Body of pancreas (tissue), 4 donors: ENCODE measurements at regions not wholly inside any gene's neighbourhood (a gene's known extent, or its start where the extent isn't known, plus 50 kb on each side); places are given as distances from the start of the nearest gene placed in this dataset.

Source experiments
- POLR2A ChIP-seq, 3 donors: fragments of 450-650 bp; IDR thresholded peaks; one replicate each; pipeline ENCODE4 v1.6.1; 2016; ENCODE audit warnings: antibody characterized with exemption in 3 of 3, mild to moderate bottlenecking in 2 of 3
- TF ChIP-seq, protein P1 (sequence below), 7 experiments: fragments of 450-650 bp in 4 of 7; fragments of 200-600 bp in 3 of 7; sonication (generic) in 3 of 7; IDR thresholded peaks; one replicate each; pipeline ENCODE4 v1.5.1; 2016 to 2019; ENCODE audit warnings: antibody characterized with exemption in 7 of 7

DNA sequence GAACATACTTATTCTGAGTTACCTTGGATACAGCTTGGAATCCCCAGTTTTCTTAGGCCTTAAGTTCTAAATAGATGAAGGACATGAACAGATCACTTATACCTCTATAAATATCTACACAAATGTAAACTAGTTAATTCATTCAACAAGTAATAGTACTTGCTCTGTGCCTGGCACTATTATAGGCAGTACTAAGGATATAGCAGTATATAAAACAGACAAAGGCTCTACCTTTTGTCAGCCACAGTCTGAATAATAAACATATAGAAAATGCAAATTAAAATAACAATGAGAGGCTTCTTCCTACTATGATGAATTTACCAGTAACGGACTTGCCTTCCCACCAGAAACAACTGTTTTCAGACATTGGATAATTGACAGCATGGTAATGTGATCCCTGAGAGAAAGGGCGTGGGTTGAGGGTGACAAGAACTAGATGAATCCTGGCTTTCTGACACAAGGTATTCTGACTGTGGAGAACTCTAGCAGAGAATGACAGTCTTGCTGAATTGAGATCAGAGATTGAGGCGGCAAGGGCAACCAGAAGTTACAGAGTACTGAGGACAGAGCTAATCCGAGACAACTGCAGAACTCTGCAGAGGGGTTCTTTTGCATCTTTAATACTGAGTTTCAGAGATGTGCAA is 170.5 kb downstream of the TANC2 start:
- TF ChIP-seq, protein P1, sequence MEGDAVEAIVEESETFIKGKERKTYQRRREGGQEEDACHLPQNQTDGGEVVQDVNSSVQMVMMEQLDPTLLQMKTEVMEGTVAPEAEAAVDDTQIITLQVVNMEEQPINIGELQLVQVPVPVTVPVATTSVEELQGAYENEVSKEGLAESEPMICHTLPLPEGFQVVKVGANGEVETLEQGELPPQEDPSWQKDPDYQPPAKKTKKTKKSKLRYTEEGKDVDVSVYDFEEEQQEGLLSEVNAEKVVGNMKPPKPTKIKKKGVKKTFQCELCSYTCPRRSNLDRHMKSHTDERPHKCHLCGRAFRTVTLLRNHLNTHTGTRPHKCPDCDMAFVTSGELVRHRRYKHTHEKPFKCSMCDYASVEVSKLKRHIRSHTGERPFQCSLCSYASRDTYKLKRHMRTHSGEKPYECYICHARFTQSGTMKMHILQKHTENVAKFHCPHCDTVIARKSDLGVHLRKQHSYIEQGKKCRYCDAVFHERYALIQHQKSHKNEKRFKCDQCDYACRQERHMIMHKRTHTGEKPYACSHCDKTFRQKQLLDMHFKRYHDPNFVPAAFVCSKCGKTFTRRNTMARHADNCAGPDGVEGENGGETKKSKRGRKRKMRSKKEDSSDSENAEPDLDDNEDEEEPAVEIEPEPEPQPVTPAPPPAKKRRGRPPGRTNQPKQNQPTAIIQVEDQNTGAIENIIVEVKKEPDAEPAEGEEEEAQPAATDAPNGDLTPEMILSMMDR (IDR thresholded peaks at IDR 0.05): no peak
- TF ChIP-seq POLR2A (IDR thresholded peaks at IDR 0.05): no peak
